DND-41 (cell line): ENCODE measurements at regions not wholly inside any gene's neighbourhood (a gene's known extent, or its start where the extent isn't known, plus 50 kb on each side); places are given as distances from the start of the nearest gene placed in this dataset.

Source experiments
- ATAC-seq: fragments of 200-7000 bp; cut with Tn5 transposase; 3 replicates; pipeline ENCODE4 v1.9.1; 2021; ENCODE audit warnings: low read depth; ENCODE audit not compliant: insufficient read depth
- DNase-seq: peaks from one replicate; pipeline ENCODE4 v3.0.0-alpha.2; 2020
- H2AFZ ChIP-seq: 2 replicates; pipeline ENCODE4 v1.6.0; 2012; ENCODE audit warnings: low read depth, low read length
- H3K27ac ChIP-seq: 2 replicates; pipeline ENCODE4 v1.5.1; 2012; ENCODE audit warnings: low read length, inconsistent platforms
- H3K27me3 ChIP-seq: fragments of 200-600 bp; sonication (generic); 2 replicates; pipeline ENCODE4 v1.6.0; 2012; ENCODE audit warnings: low read length, mild to moderate bottlenecking, inconsistent platforms; ENCODE audit not compliant: insufficient read depth, poor library complexity
- H3K36me3 ChIP-seq: 2 replicates; pipeline ENCODE4 v1.5.1; 2012; ENCODE audit warnings: low read length, inconsistent platforms; ENCODE audit not compliant: insufficient read depth
- H3K4me1 ChIP-seq: 2 replicates; pipeline ENCODE4 v1.5.1; 2012; ENCODE audit warnings: mild to moderate bottlenecking, low read length; ENCODE audit not compliant: insufficient read depth
- H3K4me2 ChIP-seq: 2 replicates; pipeline ENCODE4 v1.6.0; 2012; ENCODE audit warnings: mild to moderate bottlenecking, moderate library complexity, low read length, inconsistent platforms; ENCODE audit not compliant: insufficient read depth
- H3K4me3 ChIP-seq, 2 experiments: fragments of 200-600 bp in 1 of 2; shearing (Covaris generic) in 1 of 2; 2 replicates each; pipeline ENCODE4 v1.5.1; 2012 to 2016; ENCODE audit warnings: inconsistent platforms in 2 of 2, low read length in 2 of 2, mild to moderate bottlenecking in 2 of 2, low read depth in 1 of 2, moderate library complexity in 1 of 2
- H3K79me2 ChIP-seq: 2 replicates; pipeline ENCODE4 v1.6.0; 2012; ENCODE audit warnings: low read length, inconsistent platforms; ENCODE audit not compliant: insufficient read depth
- H3K9ac ChIP-seq: 2 replicates; pipeline ENCODE4 v1.6.0; 2012; ENCODE audit warnings: low read depth, mild to moderate bottlenecking, inconsistent platforms, low read length, moderate library complexity
- H3K9me3 ChIP-seq: 2 replicates; pipeline ENCODE4 v1.5.1; 2012; ENCODE audit warnings: low read length, moderate library complexity, mild to moderate bottlenecking, inconsistent platforms; ENCODE audit not compliant: insufficient read depth, severe bottlenecking
- H4K20me1 ChIP-seq: 2 replicates; pipeline ENCODE4 v1.6.0; 2012; ENCODE audit warnings: low read length; ENCODE audit not compliant: insufficient read depth
- EZH2 ChIP-seq: IDR thresholded peaks from 3 replicates; pipeline ENCODE4 v1.6.1; 2012; ENCODE audit warnings: borderline replicate concordance, low read depth, mild to moderate bottlenecking, moderate library complexity, low read length, inconsistent platforms; ENCODE audit not compliant: severe bottlenecking
- TF ChIP-seq, protein P1 (sequence below): IDR thresholded peaks from 2 replicates; pipeline ENCODE4 v1.5.1; 2012; ENCODE audit warnings: borderline replicate concordance, low read length, moderate library complexity, mild to moderate bottlenecking; ENCODE audit not compliant: poor library complexity, severe bottlenecking; ENCODE audit errors: extremely low read depth

DNA sequence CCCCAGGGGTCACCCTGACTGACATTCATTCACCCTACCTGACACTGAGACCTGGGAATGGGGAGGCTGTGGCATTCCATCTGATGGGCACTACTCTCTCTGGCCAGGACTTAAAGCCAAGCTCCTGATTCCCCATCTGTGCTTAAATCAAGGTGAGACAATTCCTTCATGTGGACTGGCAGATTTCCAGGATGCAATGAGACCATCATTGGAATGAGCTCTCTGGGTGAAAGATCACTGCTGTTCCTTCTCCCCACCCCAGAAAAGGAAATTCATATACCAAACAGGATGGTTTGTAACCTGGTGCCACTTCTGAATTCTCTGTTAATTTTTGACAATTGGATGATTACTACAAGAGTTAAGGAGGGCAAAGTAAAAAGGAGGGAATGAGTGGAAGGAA lies 354.8 kb downstream of the MID1IP1 start:
- no peaks in the 10 kb centered on the region for H3K9me3 ChIP-seq
- DNase-seq: no peak
- TF ChIP-seq, protein P1, sequence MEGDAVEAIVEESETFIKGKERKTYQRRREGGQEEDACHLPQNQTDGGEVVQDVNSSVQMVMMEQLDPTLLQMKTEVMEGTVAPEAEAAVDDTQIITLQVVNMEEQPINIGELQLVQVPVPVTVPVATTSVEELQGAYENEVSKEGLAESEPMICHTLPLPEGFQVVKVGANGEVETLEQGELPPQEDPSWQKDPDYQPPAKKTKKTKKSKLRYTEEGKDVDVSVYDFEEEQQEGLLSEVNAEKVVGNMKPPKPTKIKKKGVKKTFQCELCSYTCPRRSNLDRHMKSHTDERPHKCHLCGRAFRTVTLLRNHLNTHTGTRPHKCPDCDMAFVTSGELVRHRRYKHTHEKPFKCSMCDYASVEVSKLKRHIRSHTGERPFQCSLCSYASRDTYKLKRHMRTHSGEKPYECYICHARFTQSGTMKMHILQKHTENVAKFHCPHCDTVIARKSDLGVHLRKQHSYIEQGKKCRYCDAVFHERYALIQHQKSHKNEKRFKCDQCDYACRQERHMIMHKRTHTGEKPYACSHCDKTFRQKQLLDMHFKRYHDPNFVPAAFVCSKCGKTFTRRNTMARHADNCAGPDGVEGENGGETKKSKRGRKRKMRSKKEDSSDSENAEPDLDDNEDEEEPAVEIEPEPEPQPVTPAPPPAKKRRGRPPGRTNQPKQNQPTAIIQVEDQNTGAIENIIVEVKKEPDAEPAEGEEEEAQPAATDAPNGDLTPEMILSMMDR: no peak
- no peak for TF ChIP-seq EZH2
- no peaks in the 10 kb centered on the region for H4K20me1 ChIP-seq
- H3K36me3 ChIP-seq: no peaks in the 10 kb centered on the region
- no peak for ATAC-seq
- H3K27me3 ChIP-seq: no peaks in the 10 kb centered on the region
- H3K79me2 ChIP-seq: no peaks in the 10 kb centered on the region
- no peak overlapping the region for H3K4me2 ChIP-seq
- H3K4me1 ChIP-seq: no peaks in the 10 kb centered on the region
- no peak overlapping the region for H3K4me3 ChIP-seq
- no peak overlapping the region for H3K9ac ChIP-seq
- no peak overlapping the region for H2AFZ ChIP-seq
- H3K27ac ChIP-seq: no peak overlapping the region

DNA sequence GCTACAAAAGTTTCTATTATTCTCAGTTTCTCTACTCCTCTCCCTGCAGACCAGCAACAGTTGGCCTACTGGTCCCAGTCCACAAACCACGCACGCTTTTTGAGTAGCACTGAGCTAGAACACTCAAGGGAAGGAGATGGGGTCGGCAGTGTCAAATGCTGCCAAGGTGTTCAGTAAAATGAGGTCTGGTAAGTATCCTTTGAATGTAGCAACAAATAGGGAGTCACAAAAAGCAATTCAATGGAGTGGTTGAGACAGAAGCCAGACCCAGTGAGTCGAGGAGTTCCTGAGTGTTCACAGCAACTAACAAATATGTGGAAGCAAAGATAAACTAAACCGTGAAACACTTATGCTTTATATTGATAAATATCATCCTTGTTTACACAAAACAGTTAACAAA lies 355.7 kb downstream of the MID1IP1 start:
- Histone ChIP-seq H3K4me1 (no peaks in the 10 kb centered on the region), H4K20me1 (no peaks in the 10 kb centered on the region), H3K36me3 (no peaks in the 10 kb centered on the region), H3K79me2 (no peaks in the 10 kb centered on the region), H3K4me3 (no peak overlapping the region), H2AFZ (no peak overlapping the region), H3K27ac (no peak overlapping the region), H3K27me3 (no peaks in the 10 kb centered on the region), H3K9ac (no peak overlapping the region), H3K9me3 (no peaks in the 10 kb centered on the region), H3K4me2 (no peak overlapping the region)
- ATAC-seq (no peak), DNase-seq (no peak)
- TF ChIP-seq, protein P1: no peak
- TF ChIP-seq EZH2: no peak

DNA sequence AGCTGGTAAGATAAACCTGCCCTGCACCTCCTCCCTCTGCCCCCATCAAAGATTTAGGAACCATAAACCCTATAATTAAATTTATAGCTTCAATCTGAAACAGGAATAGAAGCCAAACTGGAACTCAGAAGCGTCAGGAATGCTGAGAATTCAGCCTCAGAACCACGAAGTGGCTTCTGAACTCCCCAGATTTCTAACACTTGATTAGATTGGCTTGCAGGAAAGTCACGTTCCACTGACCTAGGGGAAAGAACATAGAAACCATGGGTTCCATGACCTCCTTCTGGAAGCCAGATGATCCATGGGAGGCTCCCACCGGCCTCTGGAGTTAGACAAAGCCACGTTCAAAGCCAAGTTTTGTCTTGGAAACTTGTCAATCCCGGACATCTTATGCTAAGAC lies 356.5 kb downstream of the MID1IP1 start:
- no peaks in the 10 kb centered on the region for H3K9me3 ChIP-seq
- H3K9ac ChIP-seq: no peak overlapping the region
- H3K79me2 ChIP-seq: no peaks in the 10 kb centered on the region
- no peaks in the 10 kb centered on the region for H3K27me3 ChIP-seq
- ATAC-seq (no peak), DNase-seq (no peak)
- H3K4me2 ChIP-seq: no peak overlapping the region
- no peak for TF ChIP-seq EZH2
- TF ChIP-seq, protein P1: no peak
- H3K27ac ChIP-seq: no peak overlapping the region
- no peaks in the 10 kb centered on the region for H3K4me1 ChIP-seq
- no peak overlapping the region for H2AFZ ChIP-seq
- no peak overlapping the region for H3K4me3 ChIP-seq
- no peaks in the 10 kb centered on the region for H3K36me3 ChIP-seq
- no peaks in the 10 kb centered on the region for H4K20me1 ChIP-seq
